ENCODE measurements at regions not wholly inside any gene's neighbourhood (a gene's known extent, or its start where the extent isn't known, plus 50 kb on each side); places are given as distances from the start of the nearest gene placed in this dataset.

- no peaks in the 10 kb centered on the region for H3K36me3 ChIP-seq
- H3K4me3 ChIP-seq (ENCODE audit: low read depth in 1 of 2, low read length in 1 of 2), result no peak overlapping the region
- H3K27me3 ChIP-seq, result no peaks in the 10 kb centered on the region
- no peaks in the 10 kb centered on the region for H3K9me3 ChIP-seq
- H3K4me1 ChIP-seq (ENCODE audit: control insufficient read depth in 1 of 2, insufficient read depth in 1 of 2, low read depth in 1 of 2, low read length in 1 of 2), result no peaks in the 10 kb centered on the region
- no peak for TF ChIP-seq CTCF (IDR thresholded peaks at IDR 0.05)
- no peak overlapping the region for H3K27ac ChIP-seq
These were observed 170.4 kb downstream of the DHX35 start for GRCh38 chr20:39132511-39132910.

- TF ChIP-seq CTCF (IDR thresholded peaks at IDR 0.05), result no peak
These were observed 169.9 kb downstream of the DHX35 start for GRCh38 chr20:39132093-39132492.

GRCh38 chr20:39130627-39131026 is 168.5 kb downstream of the DHX35 start:
- H3K4me3 ChIP-seq (ENCODE audit: low read depth in 1 of 2, low read length in 1 of 2), result no peak overlapping the region
- TF ChIP-seq CTCF (IDR thresholded peaks at IDR 0.05), result no peak
- H3K4me1 ChIP-seq (ENCODE audit: control insufficient read depth in 1 of 2, insufficient read depth in 1 of 2, low read depth in 1 of 2, low read length in 1 of 2), result no peaks in the 10 kb centered on the region
- no peak overlapping the region for H3K27ac ChIP-seq
- no peaks in the 10 kb centered on the region for H3K27me3 ChIP-seq
- no peaks in the 10 kb centered on the region for H3K9me3 ChIP-seq
- no peaks in the 10 kb centered on the region for H3K36me3 ChIP-seq

More at GRCh38 chr20:39132093-39132492, 169.9 kb downstream of the DHX35 start:
- no peaks in the 10 kb centered on the region for H3K27me3 ChIP-seq
- H3K4me1 ChIP-seq (ENCODE audit: control insufficient read depth in 1 of 2, insufficient read depth in 1 of 2, low read depth in 1 of 2, low read length in 1 of 2), result no peaks in the 10 kb centered on the region
- H3K4me3 ChIP-seq (ENCODE audit: low read depth in 1 of 2, low read length in 1 of 2), result no peak overlapping the region
- no peak overlapping the region for H3K27ac ChIP-seq
- no peaks in the 10 kb centered on the region for H3K9me3 ChIP-seq
- H3K36me3 ChIP-seq, result no peaks in the 10 kb centered on the region

GRCh38 chr20:39129523-39129922 is 167.4 kb downstream of the DHX35 start:
- no peaks in the 10 kb centered on the region for H3K9me3 ChIP-seq
- no peak for TF ChIP-seq CTCF (IDR thresholded peaks at IDR 0.05)
- no peak overlapping the region for H3K27ac ChIP-seq
- no peaks in the 10 kb centered on the region for H3K36me3 ChIP-seq
- no peak overlapping the region for H3K4me3 ChIP-seq (ENCODE audit: low read depth in 1 of 2, low read length in 1 of 2)
- no peaks in the 10 kb centered on the region for H3K4me1 ChIP-seq (ENCODE audit: control insufficient read depth in 1 of 2, insufficient read depth in 1 of 2, low read depth in 1 of 2, low read length in 1 of 2)
- no peaks in the 10 kb centered on the region for H3K27me3 ChIP-seq

- no peak overlapping the region for H3K4me3 ChIP-seq (ENCODE audit: low read depth in 1 of 2, low read length in 1 of 2)
- no peaks in the 10 kb centered on the region for H3K9me3 ChIP-seq
- no peaks in the 10 kb centered on the region for H3K4me1 ChIP-seq (ENCODE audit: control insufficient read depth in 1 of 2, insufficient read depth in 1 of 2, low read depth in 1 of 2, low read length in 1 of 2)
- H3K36me3 ChIP-seq, result no peaks in the 10 kb centered on the region
- no peak for TF ChIP-seq CTCF (IDR thresholded peaks at IDR 0.05)
- no peak overlapping the region for H3K27ac ChIP-seq
- peaks cover 8% of the 10 kb centered on the region for H3K27me3 ChIP-seq
These were observed 161.9 kb downstream of the DHX35 start for GRCh38 chr20:39124064-39124463.

GRCh38 chr20:39123185-39123557 is 161.0 kb downstream of the DHX35 start:
- no peaks in the 10 kb centered on the region for H3K9me3 ChIP-seq
- peaks cover 8% of the 10 kb centered on the region for H3K27me3 ChIP-seq
- no peak overlapping the region for H3K4me3 ChIP-seq (ENCODE audit: low read depth in 1 of 2, low read length in 1 of 2)
- no peaks in the 10 kb centered on the region for H3K36me3 ChIP-seq
- H3K4me1 ChIP-seq (ENCODE audit: control insufficient read depth in 1 of 2, insufficient read depth in 1 of 2, low read depth in 1 of 2, low read length in 1 of 2), result no peaks in the 10 kb centered on the region
- no peak overlapping the region for H3K27ac ChIP-seq
- no peak for TF ChIP-seq CTCF (IDR thresholded peaks at IDR 0.05)

Measured in neutrophil (primary cell).